GM18907 (cell line): ENCODE measurements at regions not wholly inside any gene's neighbourhood (a gene's known extent, or its start where the extent isn't known, plus 50 kb on each side); places are given as distances from the start of the nearest gene placed in this dataset.
"Not testable (repeated sequence)": the region's sequence is repeated elsewhere in the genome, so short reads cannot be mapped to it uniquely, and the experiment has no call there.

Experiments
- ATAC-seq: cut with Tn5 transposase; IDR thresholded peaks from one replicate; pipeline ENCODE4 v1.9.1; 2021; ENCODE audit warnings: mild to moderate bottlenecking, moderate library complexity; ENCODE audit not compliant: unreplicated experiment

DNA sequence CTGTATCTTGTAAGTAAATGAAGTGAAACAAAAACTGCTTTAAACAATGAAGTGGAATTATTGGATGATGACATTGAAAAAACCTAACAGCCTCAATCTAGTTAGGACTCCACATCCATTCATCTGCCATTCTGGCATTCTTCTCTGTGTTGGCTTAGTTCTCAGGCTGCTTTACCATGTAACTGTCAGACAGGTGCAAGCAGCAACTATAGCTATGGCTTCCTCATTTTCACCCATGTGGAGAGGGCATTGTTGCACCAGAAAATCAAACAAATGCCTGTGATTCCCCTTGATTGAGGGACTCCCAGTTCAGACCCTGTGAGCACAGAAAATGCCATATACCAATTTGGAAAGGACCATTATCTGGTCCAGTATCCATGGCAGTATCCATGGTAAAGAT, 129.5 kb upstream of the NYAP2 start:
- no peak for ATAC-seq

- ATAC-seq, result no peak
Observed at GRCh38 chr2:225254363-225254762, 145.1 kb upstream of the NYAP2 start.

GRCh38 chr2:225244933-225245332, 154.6 kb upstream of the NYAP2 start:
- ATAC-seq, result no peak

DNA sequence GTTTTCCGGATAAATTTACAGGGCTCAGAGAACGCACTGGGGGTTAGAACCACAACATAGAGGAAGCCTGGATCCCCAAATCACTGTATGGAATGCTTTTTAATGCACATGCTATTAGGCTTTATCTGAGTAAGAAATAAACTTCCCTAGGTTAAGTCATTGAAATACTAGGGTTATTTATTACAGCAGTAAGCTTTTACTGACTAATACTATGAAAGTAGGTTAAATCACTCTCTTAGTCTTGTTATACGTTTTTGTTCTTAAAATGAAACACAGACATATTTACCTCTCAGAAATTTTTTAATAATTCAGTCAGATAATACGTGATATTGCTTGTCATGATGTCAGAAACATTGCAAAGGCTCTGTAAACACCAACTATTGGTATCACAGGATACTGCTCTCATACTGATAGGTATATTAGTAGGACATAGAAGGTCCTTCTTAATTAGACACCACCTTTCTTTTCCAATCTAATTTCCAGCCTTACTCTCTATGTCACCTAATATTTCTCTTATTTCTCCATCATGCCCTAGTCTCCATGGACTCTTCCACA, 162.7 kb upstream of the NYAP2 start:
- peak; percentile 78 for ATAC-seq

- ATAC-seq, result no peak
Observed at GRCh38 chr2:225233234-225233633, 166.3 kb upstream of the NYAP2 start.

- ATAC-seq, result no peak
Observed at GRCh38 chr2:225231900-225232299, 167.6 kb upstream of the NYAP2 start.

DNA sequence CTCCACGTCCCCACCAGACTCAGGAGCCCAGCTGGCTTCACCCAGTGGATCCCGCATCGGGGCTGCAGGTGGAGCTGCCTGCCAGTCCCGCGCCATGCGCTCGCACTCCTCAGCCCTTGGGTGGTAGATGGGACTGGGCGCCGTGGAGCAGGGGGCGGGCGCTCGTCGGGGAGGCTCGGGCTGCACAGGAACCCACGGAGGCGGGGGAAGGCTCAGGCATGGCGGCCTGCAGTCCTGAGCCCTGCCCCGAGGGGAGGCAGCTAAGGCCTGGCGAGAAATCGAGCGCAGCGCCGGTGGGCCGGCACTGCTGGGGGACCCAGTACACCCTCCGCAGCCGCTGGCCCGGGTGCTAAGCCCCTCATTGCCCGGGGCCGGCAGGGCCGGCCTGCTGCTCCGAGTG, 170.2 kb upstream of the NYAP2 start:
- ATAC-seq, result not testable (repeated sequence)

GRCh38 chr2:225226441-225226840, 173.1 kb upstream of the NYAP2 start:
- no peak for ATAC-seq

DNA sequence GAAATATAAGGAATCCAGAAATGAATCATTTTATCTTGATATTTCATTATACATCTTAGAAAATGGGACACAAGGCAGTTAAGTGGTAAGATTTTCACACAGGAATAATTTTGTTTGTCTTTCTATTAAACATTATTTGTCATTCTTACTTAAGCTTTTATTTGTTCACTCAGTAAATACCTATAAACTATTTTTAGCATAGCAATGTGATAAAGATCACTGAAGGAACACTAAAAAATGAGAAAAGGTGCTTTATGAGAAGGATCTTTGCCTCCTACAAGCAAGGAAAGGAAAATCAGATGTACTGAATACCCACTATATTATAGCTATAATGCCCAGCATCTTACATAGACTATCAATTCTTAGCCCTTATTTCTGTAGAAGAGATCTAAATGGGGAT, 176.2 kb upstream of the NYAP2 start:
- no peak for ATAC-seq

DNA sequence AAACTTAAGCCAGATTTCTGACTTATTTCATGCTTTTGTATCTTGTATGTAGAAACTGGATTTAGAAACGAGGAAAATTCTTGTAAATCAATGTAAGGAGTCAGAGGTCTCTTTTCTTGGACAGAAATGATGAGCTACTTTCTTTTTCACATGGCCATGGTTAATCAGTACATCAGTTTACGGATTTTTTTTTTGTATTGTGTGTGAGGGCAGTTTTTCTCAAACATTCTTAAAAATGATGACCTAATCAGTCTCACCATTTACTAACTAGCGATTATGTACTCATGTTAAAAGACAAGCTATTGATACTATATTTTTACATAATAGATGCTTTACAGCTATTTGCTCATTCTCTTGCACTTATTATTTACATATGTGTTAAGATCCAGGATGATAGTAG, 165.2 kb upstream of the DOCK10 start:
- ATAC-seq, result no peak

- no peak for ATAC-seq
Observed at GRCh38 chr2:225207043-225207442, 164.8 kb upstream of the DOCK10 start.

DNA sequence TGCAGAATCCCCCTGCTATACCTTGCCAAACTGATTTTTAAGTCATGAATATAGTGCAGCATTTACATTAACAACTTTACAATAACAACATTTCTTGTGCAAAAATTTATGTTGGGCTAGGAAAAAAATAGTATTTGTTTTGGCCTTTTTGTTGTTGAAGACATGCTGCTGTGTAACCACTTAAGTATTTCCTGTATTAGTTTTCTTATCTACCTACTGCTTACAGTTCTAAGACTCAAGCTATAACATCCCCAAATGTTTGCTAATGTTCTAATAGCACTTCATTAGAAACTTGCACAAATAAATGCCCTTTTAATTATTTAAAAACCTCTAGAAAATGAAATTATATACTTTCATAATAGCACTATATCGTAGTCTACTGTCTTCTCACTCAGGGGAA, 154.3 kb upstream of the DOCK10 start:
- ATAC-seq, result no peak

DNA sequence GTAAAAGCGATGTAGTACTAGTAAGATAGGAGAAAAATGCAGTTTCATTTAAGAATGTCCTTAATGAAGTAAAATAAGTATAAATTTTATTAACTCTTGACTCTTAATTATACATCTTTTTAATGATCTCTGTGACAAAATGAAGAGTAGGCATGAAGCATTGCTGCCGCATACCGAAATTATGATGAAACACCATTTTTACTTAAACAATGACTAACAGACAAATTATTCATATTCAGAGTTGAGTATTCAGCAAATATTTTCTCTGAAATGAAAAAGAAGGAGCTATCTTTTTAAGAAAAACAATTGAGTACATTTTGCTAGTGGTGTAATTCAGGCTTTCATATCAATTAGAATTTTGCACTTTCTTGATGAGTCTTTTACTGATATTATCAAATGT, 150.6 kb upstream of the DOCK10 start:
- no peak for ATAC-seq

- no peak for ATAC-seq
Observed at GRCh38 chr2:225190987-225191386, 148.7 kb upstream of the DOCK10 start.

DNA sequence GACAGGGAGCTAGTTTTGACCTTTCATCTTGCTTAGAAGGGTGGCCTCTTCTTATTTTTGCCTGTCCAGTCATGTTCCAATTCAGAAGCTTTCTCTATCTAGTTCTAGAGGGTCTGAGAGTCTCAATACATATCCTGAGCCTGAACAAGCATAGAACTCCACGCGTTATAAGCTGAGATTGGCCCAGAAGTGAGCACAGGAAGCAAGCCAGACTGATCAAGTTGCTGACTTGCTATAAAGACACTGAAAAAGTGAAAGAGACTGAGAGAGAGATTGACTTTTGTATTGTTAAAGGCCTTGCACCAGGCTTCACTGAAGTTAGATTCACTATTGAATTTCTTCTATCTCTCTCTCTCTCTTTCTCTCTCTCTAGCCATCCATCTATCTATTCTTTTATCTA, 142.7 kb upstream of the DOCK10 start:
- no peak for ATAC-seq

DNA sequence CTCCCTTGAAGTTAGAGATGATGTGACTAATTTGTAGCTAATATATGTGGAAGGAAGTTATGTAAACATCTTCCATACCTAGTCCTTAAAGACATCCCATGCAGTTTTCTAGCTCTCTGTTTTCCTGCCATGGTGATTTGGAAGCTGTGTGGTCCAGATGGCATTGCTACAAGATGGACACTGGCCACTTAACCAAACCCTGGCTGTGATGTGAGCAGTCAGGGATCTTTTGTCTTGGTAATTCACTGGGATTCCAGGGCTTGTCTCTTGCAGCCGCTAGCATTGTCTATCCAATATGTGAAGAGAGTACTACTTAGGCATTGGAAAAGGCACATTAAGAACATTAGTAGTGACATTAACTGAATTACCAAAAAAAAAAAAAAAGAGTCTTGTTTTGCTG, 139.9 kb upstream of the DOCK10 start:
- no peak for ATAC-seq

DNA sequence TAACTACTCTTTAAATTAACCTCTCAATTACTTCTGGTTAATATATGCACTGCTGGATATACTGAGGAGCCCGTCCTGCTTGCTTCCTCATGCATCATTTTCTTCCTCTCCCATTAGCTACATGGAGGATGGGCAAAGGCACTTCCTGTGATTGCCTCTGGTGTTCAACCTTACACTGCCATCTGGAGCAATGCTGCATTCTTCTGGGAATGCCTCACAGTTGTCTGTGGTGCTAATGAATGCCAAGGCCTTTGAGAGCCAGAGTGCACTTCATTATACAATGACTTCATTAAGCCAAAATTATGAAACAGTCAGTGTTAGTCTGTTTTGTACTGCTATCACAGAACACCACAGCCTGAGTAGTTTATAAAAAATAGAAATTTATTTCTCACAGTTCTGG, 134.8 kb upstream of the DOCK10 start:
- no peak for ATAC-seq

GRCh38 chr2:225173909-225174308, 131.6 kb upstream of the DOCK10 start:
- ATAC-seq, result no peak

DNA sequence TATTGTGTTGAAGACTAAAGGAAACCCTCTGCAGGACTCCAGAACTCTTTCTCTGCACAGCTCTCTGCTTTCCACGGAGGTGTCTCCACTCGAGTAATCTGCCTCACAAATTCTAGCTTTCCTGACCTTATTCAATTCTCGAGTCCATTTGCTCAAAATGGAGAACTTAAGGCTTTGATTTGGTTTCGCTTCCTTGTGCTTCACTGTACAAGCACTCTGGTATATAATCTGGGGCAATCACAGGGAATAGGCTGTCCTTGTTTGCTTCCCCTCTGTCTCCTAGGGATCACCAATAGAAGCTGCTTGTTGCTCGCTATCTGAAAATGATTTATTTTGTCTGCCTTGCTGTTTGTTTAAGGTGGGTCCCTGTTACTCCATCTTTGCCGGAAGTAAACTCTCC, 129.1 kb upstream of the DOCK10 start:
- ATAC-seq, result no peak

- no peak for ATAC-seq
Observed at GRCh38 chr2:225170162-225170561, 127.9 kb upstream of the DOCK10 start.

DNA sequence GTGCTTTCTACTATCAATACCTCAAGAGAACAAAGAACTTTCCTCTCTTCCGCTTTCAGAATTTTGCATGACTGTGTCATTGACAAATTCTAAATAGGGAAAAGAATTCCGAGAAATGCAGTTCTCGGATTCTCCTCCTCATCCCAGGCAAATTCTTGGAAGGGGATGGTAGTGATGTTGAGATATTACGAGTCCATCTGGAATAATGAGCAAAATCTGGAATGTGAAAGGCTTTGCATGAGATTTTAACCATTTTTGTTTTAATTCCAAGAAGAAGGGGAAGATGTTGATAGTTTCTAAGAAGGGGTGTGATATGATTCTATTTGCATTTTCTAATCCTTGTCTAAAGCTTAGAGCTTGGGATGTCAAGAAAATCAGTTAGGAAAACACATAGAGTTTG, 127.1 kb upstream of the DOCK10 start:
- ATAC-seq, result no peak

- ATAC-seq, result no peak
Observed at GRCh38 chr2:225165052-225165451, 122.8 kb upstream of the DOCK10 start.

DNA sequence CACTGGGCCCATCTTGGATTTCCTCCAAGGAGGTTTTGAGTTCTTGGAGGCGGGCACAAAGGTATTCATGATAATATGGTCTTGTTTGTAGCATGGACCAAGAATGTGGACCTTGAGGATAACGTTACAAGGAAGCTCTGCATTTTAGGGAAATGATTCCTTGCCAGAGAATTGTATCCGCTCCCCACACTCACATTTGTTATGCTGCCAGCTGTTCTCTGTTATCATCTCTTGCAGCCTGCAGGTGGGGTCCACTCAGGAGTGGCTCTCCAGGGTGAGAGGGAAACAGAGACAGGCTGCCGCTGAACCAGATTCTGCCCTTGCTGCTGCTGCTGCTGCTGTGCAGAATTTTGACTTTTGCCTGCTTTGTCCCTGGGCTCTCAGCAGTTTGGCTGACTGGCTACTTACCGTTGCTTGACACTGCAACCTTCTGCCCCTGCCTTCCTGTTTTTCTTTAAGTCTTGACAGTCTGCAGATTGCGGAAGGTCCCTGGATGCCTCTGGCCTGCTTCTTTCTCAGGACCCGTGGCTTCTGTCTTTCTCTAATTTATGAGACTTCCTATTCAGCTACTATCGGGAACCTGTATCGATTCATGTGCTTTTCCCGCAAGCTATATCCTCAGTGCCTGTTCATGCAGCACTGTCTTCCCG, 122.3 kb upstream of the DOCK10 start:
- ATAC-seq, result no peak
